A549 (cell line): ENCODE measurements at regions not wholly inside any gene's neighbourhood (a gene's known extent, or its start where the extent isn't known, plus 50 kb on each side); places are given as distances from the start of the nearest gene placed in this dataset.

Experiments used
- CHD2 ChIP-seq: fragments of 150-350 bp; IDR thresholded peaks from 2 replicates; pipeline ENCODE4 v1.6.1; 2014; ENCODE audit warnings: low read length; ENCODE audit not compliant: partially characterized antibody
- CTCF ChIP-seq: fragments of >200 bp; sonication (Bioruptor Twin); formaldehyde crosslinking; IDR thresholded peaks from 3 replicates; pipeline ENCODE4 v1.5.1; 2016

DNA sequence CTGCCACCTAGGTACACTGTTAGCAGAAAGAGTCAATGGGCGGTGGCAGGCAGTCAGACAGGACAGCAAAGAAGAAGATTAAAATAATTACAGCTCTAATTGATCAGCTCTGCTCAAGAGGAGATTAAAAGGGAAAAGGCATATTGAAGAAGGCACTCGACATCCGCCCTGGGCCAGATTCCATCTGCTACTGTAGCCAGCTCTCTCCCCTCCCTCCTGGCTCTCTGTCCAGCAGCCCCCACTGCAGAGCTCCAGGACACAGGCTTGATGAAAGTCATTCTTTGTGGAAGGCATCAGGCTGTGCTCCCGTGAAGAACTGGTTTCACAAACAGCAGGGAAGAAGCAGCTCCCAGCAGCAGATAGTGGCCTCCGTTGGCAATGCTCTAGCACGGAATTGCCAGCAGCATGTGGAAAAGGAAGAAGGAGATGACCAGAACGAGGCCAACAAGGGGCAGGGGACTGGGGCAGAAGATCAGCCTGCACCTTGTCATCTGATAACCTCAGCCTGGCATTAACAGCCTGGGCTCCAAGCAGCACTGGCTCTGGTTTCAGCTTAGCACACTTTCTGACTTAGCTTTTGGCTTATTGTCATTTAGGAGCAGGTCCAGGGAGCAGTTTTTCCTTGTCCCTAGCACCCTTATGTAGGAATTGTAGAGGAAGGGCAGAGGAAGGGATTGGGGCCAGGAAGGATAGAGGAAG, 465.9 kb downstream of the KIF16B start:
- TF ChIP-seq CHD2 (no peak), CTCF (no peak)
